PFSK-1 (cell line): ENCODE measurements at regions not wholly inside any gene's neighbourhood (a gene's known extent, or its start where the extent isn't known, plus 50 kb on each side); places are given as distances from the start of the nearest gene placed in this dataset.

Experiments used
- REST ChIP-seq, 2 experiments: IDR thresholded peaks; 2 replicates each; pipeline versions ENCODE4 v1.6.1 to v1.8.0; 2011 to 2012; ENCODE audit warnings: low read depth in 2 of 2, low read length in 2 of 2, control low read depth in 1 of 2, inconsistent platforms in 1 of 2, mild to moderate bottlenecking in 1 of 2, moderate library complexity in 1 of 2; ENCODE audit not compliant: insufficient read depth in 1 of 2
- TAF1 ChIP-seq: IDR thresholded peaks from 2 replicates; pipeline ENCODE4 v1.6.1; 2012; ENCODE audit warnings: low read length, control low read depth, borderline replicate concordance; ENCODE audit not compliant: insufficient read depth

- no peak for TF ChIP-seq REST (IDR thresholded peaks at IDR 0.05; ENCODE audit: insufficient read depth in 1 of 2, low read depth in 2 of 2, low read length in 2 of 2)
- TF ChIP-seq TAF1, result no peak
These were observed 161.4 kb downstream of the PRL start for GRCh38 chr6:22135395-22135794.
